Lung (tissue), 11 donors: ENCODE measurements at regions not wholly inside any gene's neighbourhood (a gene's known extent, or its start where the extent isn't known, plus 50 kb on each side); places are given as distances from the start of the nearest gene placed in this dataset.

Source experiments
- ATAC-seq: fragments of 200-7000 bp; cut with Tn5 transposase; one replicate; pipeline ENCODE4 v1.9.1; 2020; ENCODE audit warnings: moderate number of reproducible peaks; ENCODE audit not compliant: insufficient read depth, low FRiP score
- DNase-seq, 3 donors: peaks; one replicate each; pipeline ENCODE4 v3.0.0-alpha.2; 2013 to 2017
- H3K27ac ChIP-seq, 2 donors: one replicate each; pipeline ENCODE4 v1.5.1; 2013; ENCODE audit warnings: mild to moderate bottlenecking in 2 of 2, moderate library complexity in 2 of 2, control low read depth in 1 of 2, inconsistent platforms in 1 of 2, low read depth in 1 of 2, low read length in 1 of 2
- H3K27me3 ChIP-seq, 3 donors: one replicate each; pipeline ENCODE4 v1.5.1; 2013; ENCODE audit warnings: low read length in 2 of 3; ENCODE audit not compliant: control insufficient read depth in 3 of 3, insufficient read depth in 3 of 3
- H3K36me3 ChIP-seq, 4 donors: one replicate each; pipeline ENCODE4 v1.5.1; 2013; ENCODE audit warnings: low read length in 4 of 4, mild to moderate bottlenecking in 1 of 4, moderate library complexity in 1 of 4; ENCODE audit not compliant: control insufficient read depth in 4 of 4, insufficient read depth in 4 of 4
- H3K4me1 ChIP-seq, 5 donors: one replicate each; pipeline ENCODE4 v1.5.1; 2013; ENCODE audit warnings: low read length in 5 of 5, mild to moderate bottlenecking in 2 of 5, moderate library complexity in 1 of 5; ENCODE audit not compliant: control insufficient read depth in 5 of 5, insufficient read depth in 5 of 5
- H3K4me3 ChIP-seq: one replicate; pipeline ENCODE4 v1.5.1; 2013; ENCODE audit warnings: mild to moderate bottlenecking, control low read depth, moderate library complexity
- H3K9ac ChIP-seq, 2 donors: one replicate each; pipeline ENCODE4 v1.5.1; 2013; ENCODE audit warnings: low read length in 2 of 2, control low read depth in 1 of 2; ENCODE audit not compliant: insufficient read depth in 1 of 2
- H3K9me3 ChIP-seq, 4 donors: one replicate each; pipeline ENCODE4 v1.5.1; 2013; ENCODE audit warnings: low read length in 3 of 4, mild to moderate bottlenecking in 1 of 4, moderate library complexity in 1 of 4; ENCODE audit not compliant: control insufficient read depth in 4 of 4, insufficient read depth in 3 of 4
- CTCF ChIP-seq: IDR thresholded peaks from 2 replicates; pipeline ENCODE4 v1.5.1; 2012; ENCODE audit warnings: mild to moderate bottlenecking; ENCODE audit errors: control extremely low read depth, extremely low read depth
- WGBS, 2 donors: extraction: QIAGEN DNeasy Blood & Tissue Kit; methylation state at CpG; one replicate each; pipeline ENCODE4 v1.1.7; 2013; 5-methylcytosine and 5-hydroxymethylcytosine counted together
- donor health status: control.
- donor health status: control.
- donor health status: Bipolar disorder and iron deficiency.
- donor health status: healthy.
- donor health status: DM: yes; HTN: yes; CAD: no.

GRCh38 chr3:59654480-59655417, 604.9 kb upstream of the CFAP20DC start:
- ATAC-seq: no peak

GRCh38 chr3:59654123-59654479, 604.3 kb upstream of the CFAP20DC start:
- Histone ChIP-seq H3K9ac (peak overlapping the region in 1 of 2 donors; percentile 36), H3K4me3 (no peak overlapping the region), H3K27me3 (peaks cover 0 to under 1% (median 0%) of the 10 kb centered on the region in 3 donors), H3K4me1 (peaks cover 0 to 31% (median 14%) of the 10 kb centered on the region in 5 donors), H3K36me3 (no peaks in the 10 kb centered on the region), H3K27ac (peak overlapping the region in 1 of 2 donors; percentile 61), H3K9me3 (peaks cover 0 to 5% (median 1%) of the 10 kb centered on the region in 4 donors)
- TF ChIP-seq CTCF: no peak
- ATAC-seq: peak; percentile 59
- DNase-seq: peak; percentile 77 to 88 (median 78)
- WGBS, 2 donors: 49 to 65% methylated on average over 9 of the region's 9 CpGs

More at GRCh38 chr3:59654480-59655417, 604.9 kb upstream of the CFAP20DC start:
- Histone ChIP-seq H3K27ac (no peak overlapping the region), H3K36me3 (no peaks in the 10 kb centered on the region), H3K9ac (peak overlapping the region in 1 of 2 donors; percentile 36), H3K4me1 (peaks cover 0 to 36% (median 14%) of the 10 kb centered on the region in 5 donors), H3K4me3 (no peak overlapping the region), H3K9me3 (peaks cover 0 to 5% (median 0%) of the 10 kb centered on the region in 4 donors), H3K27me3 (peaks cover 0 to 3% (median 0%) of the 10 kb centered on the region in 3 donors)
- no peak for TF ChIP-seq CTCF
- 50 to 64% methylated on average over 12 of the region's 12 CpGs for WGBS, 2 donors
- no peak for DNase-seq

GRCh38 chr3:59653405-59654122, 603.7 kb upstream of the CFAP20DC start:
- no peaks in the 10 kb centered on the region for H3K36me3 ChIP-seq
- no peak overlapping the region for H3K4me3 ChIP-seq
- DNase-seq (no peak), ATAC-seq (no peak)
- no peak overlapping the region for H3K9ac ChIP-seq
- H3K9me3 ChIP-seq: peaks cover 0 to 9% (median 2%) of the 10 kb centered on the region in 4 donors
- peak overlapping the region in 1 of 2 donors; percentile 61 for H3K27ac ChIP-seq
- peaks cover 0 to 31% (median 14%) of the 10 kb centered on the region in 5 donors for H3K4me1 ChIP-seq
- WGBS, 2 donors: 81 to 85% methylated on average over 7 of the region's 7 CpGs
- no peaks in the 10 kb centered on the region for H3K27me3 ChIP-seq
- no peak for TF ChIP-seq CTCF
